K562 (cell line): ENCODE measurements at regions not wholly inside any gene's neighbourhood (a gene's known extent, or its start where the extent isn't known, plus 50 kb on each side); places are given as distances from the start of the nearest gene placed in this dataset.

ENCODE experiments used
- FOXM1 ChIP-seq, 2 experiments: fragments of 450-650 bp in 1 of 2; sonication (generic) in 1 of 2; formaldehyde crosslinking in 1 of 2; IDR thresholded peaks; 2 replicates each; pipeline versions ENCODE4 v1.6.1 to v1.9.0; 2017 to 2022; ENCODE audit warnings: low read depth in 2 of 2, mild to moderate bottlenecking in 2 of 2, missing genetic modification reagents in 1 of 2, moderate library complexity in 1 of 2
- MXD1 ChIP-seq: fragments of 250-450 bp; sonication (Bioruptor Pico); IDR thresholded peaks from 2 replicates; pipeline ENCODE4 v1.8.0; 2021; ENCODE audit warnings: borderline replicate concordance, mild to moderate bottlenecking, moderate library complexity; ENCODE audit not compliant: poor library complexity, severe bottlenecking
- SMARCB1 ChIP-seq: IDR thresholded peaks from 2 replicates; pipeline ENCODE4 v1.6.1; 2011; ENCODE audit warnings: improper control_type of control experiment, low read depth; ENCODE audit not compliant: insufficient read length
- TF ChIP-seq, protein P1 (sequence below): sonication (generic); formaldehyde crosslinking; IDR thresholded peaks from 2 replicates; pipeline ENCODE4 v1.4.0; 2020; ENCODE audit warnings: mild to moderate bottlenecking, missing genetic modification reagents
- TF ChIP-seq, protein P2 (sequence below): fragments of 250-450 bp; sonication (Bioruptor Pico); IDR thresholded peaks from 2 replicates; pipeline ENCODE4 v1.4.0; 2020; ENCODE audit warnings: mild to moderate bottlenecking, moderate library complexity

DNA sequence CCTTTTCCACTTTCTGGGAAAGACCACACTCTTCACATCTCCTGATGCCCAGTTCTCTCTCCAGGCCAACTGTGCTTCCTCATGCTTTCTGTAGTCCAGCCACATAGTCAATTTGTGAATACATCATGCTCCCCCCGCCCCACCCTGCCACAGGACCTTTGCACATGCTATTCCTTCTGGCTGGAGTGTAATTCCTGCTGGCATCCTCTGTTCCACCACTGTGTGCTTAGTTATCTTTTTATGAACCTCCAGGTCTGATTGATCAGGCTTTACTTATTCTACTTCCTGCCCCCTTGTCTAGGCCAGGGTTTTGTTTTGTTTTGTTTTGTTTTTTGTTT is 372.6 kb upstream of the RIOK2 start (continued):
- TF ChIP-seq MXD1 (CRISPR knock-in tag) = no peak
- TF ChIP-seq, protein P1, sequence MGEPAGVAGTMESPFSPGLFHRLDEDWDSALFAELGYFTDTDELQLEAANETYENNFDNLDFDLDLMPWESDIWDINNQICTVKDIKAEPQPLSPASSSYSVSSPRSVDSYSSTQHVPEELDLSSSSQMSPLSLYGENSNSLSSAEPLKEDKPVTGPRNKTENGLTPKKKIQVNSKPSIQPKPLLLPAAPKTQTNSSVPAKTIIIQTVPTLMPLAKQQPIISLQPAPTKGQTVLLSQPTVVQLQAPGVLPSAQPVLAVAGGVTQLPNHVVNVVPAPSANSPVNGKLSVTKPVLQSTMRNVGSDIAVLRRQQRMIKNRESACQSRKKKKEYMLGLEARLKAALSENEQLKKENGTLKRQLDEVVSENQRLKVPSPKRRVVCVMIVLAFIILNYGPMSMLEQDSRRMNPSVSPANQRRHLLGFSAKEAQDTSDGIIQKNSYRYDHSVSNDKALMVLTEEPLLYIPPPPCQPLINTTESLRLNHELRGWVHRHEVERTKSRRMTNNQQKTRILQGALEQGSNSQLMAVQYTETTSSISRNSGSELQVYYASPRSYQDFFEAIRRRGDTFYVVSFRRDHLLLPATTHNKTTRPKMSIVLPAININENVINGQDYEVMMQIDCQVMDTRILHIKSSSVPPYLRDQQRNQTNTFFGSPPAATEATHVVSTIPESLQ = no peak
- TF ChIP-seq SMARCB1 = no peak
- TF ChIP-seq, protein P2, sequence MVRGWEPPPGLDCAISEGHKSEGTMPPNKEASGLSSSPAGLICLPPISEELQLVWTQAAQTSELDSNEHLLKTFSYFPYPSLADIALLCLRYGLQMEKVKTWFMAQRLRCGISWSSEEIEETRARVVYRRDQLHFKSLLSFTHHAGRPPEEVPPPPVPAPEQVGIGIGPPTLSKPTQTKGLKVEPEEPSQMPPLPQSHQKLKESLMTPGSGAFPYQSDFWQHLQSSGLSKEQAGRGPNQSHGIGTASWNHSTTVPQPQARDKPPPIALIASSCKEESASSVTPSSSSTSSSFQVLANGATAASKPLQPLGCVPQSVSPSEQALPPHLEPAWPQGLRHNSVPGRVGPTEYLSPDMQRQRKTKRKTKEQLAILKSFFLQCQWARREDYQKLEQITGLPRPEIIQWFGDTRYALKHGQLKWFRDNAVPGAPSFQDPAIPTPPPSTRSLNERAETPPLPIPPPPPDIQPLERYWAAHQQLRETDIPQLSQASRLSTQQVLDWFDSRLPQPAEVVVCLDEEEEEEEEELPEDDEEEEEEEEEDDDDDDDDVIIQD (CRISPR knock-in tag) = no peak
- TF ChIP-seq FOXM1 (IDR thresholded peaks at IDR 0.05; ENCODE audit: low read depth) = no peak
- no peak for TF ChIP-seq FOXM1 (CRISPR knock-in tag; IDR thresholded peaks at IDR 0.05; ENCODE audit: low read depth)
